ENCODE measurements at regions not wholly inside any gene's neighbourhood (a gene's known extent, or its start where the extent isn't known, plus 50 kb on each side); places are given as distances from the start of the nearest gene placed in this dataset.

DNA sequence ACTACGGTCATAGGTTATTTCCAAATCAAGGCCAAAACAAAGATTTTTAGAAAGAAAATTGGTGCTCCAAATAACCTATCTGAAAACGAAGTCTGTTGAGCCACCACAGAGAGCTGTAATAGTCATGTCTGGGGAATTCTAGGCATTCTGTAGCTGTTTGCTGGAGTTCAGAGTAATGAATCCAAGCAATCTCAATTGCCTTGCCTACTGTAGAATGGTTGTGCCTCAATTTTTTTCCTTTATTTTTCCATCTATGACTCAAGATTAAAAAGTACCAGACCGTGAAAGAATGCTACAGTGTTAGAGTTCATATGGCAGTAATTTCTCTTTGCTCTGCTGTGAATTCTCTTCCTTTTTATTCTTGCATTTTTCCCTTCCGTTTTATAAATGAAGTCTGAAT, 1007.2 kb upstream of the ALCAM start:
- TF ChIP-seq POLR2A (IDR thresholded peaks at IDR 0.05), result no peak
- TF ChIP-seq, protein P1, sequence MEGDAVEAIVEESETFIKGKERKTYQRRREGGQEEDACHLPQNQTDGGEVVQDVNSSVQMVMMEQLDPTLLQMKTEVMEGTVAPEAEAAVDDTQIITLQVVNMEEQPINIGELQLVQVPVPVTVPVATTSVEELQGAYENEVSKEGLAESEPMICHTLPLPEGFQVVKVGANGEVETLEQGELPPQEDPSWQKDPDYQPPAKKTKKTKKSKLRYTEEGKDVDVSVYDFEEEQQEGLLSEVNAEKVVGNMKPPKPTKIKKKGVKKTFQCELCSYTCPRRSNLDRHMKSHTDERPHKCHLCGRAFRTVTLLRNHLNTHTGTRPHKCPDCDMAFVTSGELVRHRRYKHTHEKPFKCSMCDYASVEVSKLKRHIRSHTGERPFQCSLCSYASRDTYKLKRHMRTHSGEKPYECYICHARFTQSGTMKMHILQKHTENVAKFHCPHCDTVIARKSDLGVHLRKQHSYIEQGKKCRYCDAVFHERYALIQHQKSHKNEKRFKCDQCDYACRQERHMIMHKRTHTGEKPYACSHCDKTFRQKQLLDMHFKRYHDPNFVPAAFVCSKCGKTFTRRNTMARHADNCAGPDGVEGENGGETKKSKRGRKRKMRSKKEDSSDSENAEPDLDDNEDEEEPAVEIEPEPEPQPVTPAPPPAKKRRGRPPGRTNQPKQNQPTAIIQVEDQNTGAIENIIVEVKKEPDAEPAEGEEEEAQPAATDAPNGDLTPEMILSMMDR (IDR thresholded peaks at IDR 0.05), result no peak
